BE2C (cell line): ENCODE measurements at regions not wholly inside any gene's neighbourhood (a gene's known extent, or its start where the extent isn't known, plus 50 kb on each side); places are given as distances from the start of the nearest gene placed in this dataset.

Experiments used
- DNase-seq: peaks from one replicate; pipeline ENCODE4 v3.0.0-alpha.2; 2020
- H3K27me3 ChIP-seq: fragments of 250-450 bp; sonication (Bioruptor Pico); 2 replicates; pipeline ENCODE4 v1.5.1; 2020; ENCODE audit warnings: mild to moderate bottlenecking
- H3K36me3 ChIP-seq: fragments of 250-450 bp; sonication (Bioruptor Pico); 2 replicates; pipeline ENCODE4 v1.5.1; 2020; ENCODE audit warnings: mild to moderate bottlenecking
- H3K4me1 ChIP-seq: fragments of 250-450 bp; sonication (Bioruptor Pico); 2 replicates; pipeline ENCODE4 v1.5.1; 2020
- H3K4me3 ChIP-seq: 2 replicates; pipeline ENCODE4 v1.5.1; 2011; ENCODE audit warnings: low read depth, low read length
- H3K9me3 ChIP-seq: fragments of 250-450 bp; sonication (Bioruptor Pico); 2 replicates; pipeline ENCODE4 v1.5.1; 2020
- TF ChIP-seq, protein P1 (sequence below): IDR thresholded peaks from 2 replicates; pipeline ENCODE4 v1.5.1; 2012; ENCODE audit warnings: mild to moderate bottlenecking, low read depth, low read length

DNA sequence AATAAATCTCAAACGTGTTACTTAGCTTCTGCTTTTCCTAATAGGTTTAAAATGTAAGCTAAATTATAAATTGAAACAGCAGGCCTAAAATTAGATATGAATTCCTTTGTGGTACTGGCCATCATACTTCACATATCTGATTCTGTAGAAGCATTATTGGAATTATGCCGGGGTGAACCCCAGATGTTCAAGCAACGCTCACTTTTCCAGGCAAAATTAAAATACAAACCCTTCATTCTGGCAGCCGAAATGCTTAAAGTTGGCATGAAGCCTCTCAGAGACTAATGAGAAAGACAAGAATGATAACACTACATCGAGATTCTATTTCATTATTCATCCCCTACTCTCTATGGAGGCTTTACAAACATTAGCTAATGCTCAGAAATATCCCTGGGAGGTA lies 1352.7 kb upstream of the ADGRL2 start:
- Histone ChIP-seq H3K4me1 (no peaks in the 10 kb centered on the region), H3K36me3 (no peaks in the 10 kb centered on the region), H3K27me3 (no peaks in the 10 kb centered on the region), H3K9me3 (no peaks in the 10 kb centered on the region), H3K4me3 (no peak overlapping the region)
- no peak for DNase-seq
- TF ChIP-seq, protein P1, sequence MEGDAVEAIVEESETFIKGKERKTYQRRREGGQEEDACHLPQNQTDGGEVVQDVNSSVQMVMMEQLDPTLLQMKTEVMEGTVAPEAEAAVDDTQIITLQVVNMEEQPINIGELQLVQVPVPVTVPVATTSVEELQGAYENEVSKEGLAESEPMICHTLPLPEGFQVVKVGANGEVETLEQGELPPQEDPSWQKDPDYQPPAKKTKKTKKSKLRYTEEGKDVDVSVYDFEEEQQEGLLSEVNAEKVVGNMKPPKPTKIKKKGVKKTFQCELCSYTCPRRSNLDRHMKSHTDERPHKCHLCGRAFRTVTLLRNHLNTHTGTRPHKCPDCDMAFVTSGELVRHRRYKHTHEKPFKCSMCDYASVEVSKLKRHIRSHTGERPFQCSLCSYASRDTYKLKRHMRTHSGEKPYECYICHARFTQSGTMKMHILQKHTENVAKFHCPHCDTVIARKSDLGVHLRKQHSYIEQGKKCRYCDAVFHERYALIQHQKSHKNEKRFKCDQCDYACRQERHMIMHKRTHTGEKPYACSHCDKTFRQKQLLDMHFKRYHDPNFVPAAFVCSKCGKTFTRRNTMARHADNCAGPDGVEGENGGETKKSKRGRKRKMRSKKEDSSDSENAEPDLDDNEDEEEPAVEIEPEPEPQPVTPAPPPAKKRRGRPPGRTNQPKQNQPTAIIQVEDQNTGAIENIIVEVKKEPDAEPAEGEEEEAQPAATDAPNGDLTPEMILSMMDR, result no peak

DNA sequence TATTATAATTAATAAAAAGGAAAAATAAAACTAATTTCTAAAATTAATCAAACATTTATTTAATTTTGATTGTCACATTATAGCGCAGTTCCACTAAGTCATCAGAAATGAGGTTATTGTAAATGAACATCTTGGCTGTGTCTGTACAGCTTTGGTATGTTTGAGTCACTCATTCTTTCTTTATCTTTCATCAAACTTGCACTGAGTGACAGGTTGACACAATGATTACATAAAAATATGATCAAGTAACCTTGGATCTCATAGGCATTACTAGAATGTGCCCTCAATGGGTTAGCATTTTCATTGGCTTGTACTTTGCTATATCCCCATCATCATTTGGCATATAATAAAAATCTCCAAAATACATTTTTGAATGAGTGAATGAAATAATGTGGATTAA lies 1353.2 kb upstream of the ADGRL2 start:
- Histone ChIP-seq H3K9me3 (no peaks in the 10 kb centered on the region), H3K27me3 (no peaks in the 10 kb centered on the region), H3K36me3 (no peaks in the 10 kb centered on the region), H3K4me1 (no peaks in the 10 kb centered on the region), H3K4me3 (no peak overlapping the region)
- TF ChIP-seq, protein P1, result no peak
- no peak for DNase-seq

DNA sequence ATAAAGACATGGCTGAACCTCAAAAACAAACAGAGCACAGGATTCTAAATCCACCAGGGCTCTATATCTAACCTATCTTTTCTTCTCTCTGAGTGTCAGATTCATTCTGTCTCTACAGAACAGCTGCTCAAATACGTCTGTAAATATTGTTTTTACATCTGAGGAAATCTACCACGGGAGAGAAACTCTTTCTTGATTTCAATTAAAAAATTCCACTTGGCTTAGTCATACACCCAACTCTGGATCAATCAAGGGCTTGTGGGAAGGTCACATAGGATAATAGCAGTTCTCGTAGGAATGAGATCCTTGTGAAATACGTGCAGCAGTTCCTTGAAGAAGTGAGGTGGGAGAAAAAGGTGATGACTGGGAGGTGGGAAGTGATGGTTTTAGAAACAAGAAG lies 1355.7 kb upstream of the ADGRL2 start:
- Histone ChIP-seq H3K4me1 (no peaks in the 10 kb centered on the region), H3K4me3 (no peak overlapping the region), H3K36me3 (no peaks in the 10 kb centered on the region), H3K9me3 (no peaks in the 10 kb centered on the region), H3K27me3 (no peaks in the 10 kb centered on the region)
- DNase-seq, result no peak
- TF ChIP-seq, protein P1, result no peak

DNA sequence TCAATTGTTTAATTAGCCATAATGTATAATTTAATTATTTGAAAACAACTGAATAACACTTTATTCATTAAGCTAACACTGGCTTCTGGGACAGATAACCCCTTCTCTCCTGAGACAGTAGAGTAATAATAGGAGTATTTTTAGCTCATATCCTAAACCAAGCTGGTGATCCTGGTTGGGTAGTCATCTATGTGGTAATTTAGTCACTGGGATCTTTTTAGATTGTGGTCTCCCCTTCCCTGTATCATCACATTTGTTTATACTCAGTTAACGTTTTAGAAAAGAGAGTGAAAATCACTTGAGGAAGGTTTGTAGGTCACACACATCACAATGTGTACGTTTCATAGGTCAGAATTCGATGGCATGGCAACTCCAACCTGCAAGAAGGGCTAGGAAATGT lies 1356.6 kb upstream of the ADGRL2 start:
- TF ChIP-seq, protein P1, result no peak
- no peak overlapping the region for H3K4me3 ChIP-seq
- no peaks in the 10 kb centered on the region for H3K36me3 ChIP-seq
- DNase-seq, result no peak
- no peaks in the 10 kb centered on the region for H3K4me1 ChIP-seq
- no peaks in the 10 kb centered on the region for H3K9me3 ChIP-seq
- no peaks in the 10 kb centered on the region for H3K27me3 ChIP-seq

DNA sequence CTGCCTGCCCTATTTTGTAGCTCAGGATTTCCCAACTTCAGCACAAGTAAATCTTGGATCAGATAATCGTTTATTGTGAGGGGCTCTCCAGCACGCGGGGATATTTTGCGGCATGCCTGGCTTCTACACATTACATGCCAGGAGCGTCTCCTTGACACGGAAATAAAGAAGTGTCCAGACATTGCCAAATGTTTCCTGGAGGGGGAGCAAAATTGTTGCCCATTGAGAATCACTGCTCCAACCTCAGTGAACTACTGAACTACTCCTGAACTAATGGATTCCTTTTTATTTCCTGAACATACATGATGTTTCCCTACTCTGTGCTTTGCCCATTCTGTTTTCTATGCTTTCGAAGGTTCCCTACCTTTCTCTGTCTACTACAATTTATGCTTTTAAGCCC lies 1359.1 kb upstream of the ADGRL2 start:
- peak; percentile 4 for DNase-seq
- Histone ChIP-seq H3K4me1 (no peaks in the 10 kb centered on the region), H3K27me3 (no peaks in the 10 kb centered on the region)

DNA sequence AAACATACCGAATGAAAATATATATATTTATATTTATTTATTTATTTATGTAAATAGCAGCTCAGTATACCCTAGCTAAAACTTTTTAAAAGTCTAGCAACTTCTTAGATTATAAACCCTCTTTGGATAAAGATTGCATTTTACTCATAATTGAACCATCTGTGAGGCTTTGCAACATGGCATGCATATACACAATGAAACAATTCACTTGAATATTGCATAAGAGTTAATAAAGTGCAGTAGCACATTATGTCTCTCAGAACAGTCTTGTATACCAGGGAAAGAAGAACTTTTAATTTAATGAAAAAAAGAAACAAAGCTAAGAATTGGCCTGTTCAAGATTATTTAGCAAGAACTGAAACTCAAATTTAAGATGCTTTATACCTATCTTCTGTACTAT lies 1363.9 kb upstream of the ADGRL2 start:
- no peaks in the 10 kb centered on the region for H3K4me1 ChIP-seq
- H3K36me3 ChIP-seq, result no peaks in the 10 kb centered on the region
- H3K4me3 ChIP-seq, result no peak overlapping the region
- no peaks in the 10 kb centered on the region for H3K27me3 ChIP-seq
- TF ChIP-seq, protein P1, result no peak
- DNase-seq, result no peak
- H3K9me3 ChIP-seq, result no peaks in the 10 kb centered on the region

More for the DNA sequence above, 1359.1 kb upstream of the ADGRL2 start:
- Histone ChIP-seq H3K9me3 (no peaks in the 10 kb centered on the region), H3K36me3 (no peaks in the 10 kb centered on the region), H3K4me3 (no peak overlapping the region)
- TF ChIP-seq, protein P1, result peak; percentile 36
